H1 (cell line): ENCODE measurements at regions not wholly inside any gene's neighbourhood (a gene's known extent, or its start where the extent isn't known, plus 50 kb on each side); places are given as distances from the start of the nearest gene placed in this dataset.
"Not testable (repeated sequence)": the region's sequence is repeated elsewhere in the genome, so short reads cannot be mapped to it uniquely, and the experiment has no call there.

Experiments used
- CTCF ChIA-PET: fragments of 300-600 bp; sonication (Branson Sonifier 250); formaldehyde crosslinking; loops from one replicate; lab custom pipeline; 2021; ENCODE audit not compliant: partially characterized antibody; lab: Charles Lee
- POLR2A ChIA-PET: fragments of 300-600 bp; sonication (Branson Sonifier 250); formaldehyde crosslinking; loops from one replicate; lab custom pipeline; 2021; ENCODE audit warnings: inconsistent platforms; ENCODE audit not compliant: partially characterized antibody; lab: Charles Lee
- DNase-seq, 2 experiments: peaks; one replicate each; pipeline versions ENCODE4 v3.0.0 to v3.0.0-alpha.2; 2010 to 2022; ENCODE audit warnings: low spot score in 2 of 2, low read depth in 1 of 2, mixed read lengths in 1 of 2
- FAIRE-seq: peaks from 2 replicates; lab custom pipeline; 2011; peaks lifted over from hg19 to GRCh38; lab: Jason Lieb, UNC
- H2AFZ ChIP-seq: 2 replicates; pipeline ENCODE4 v1.8.1; 2012; ENCODE audit warnings: low read length, inconsistent platforms
- H2AK5ac ChIP-seq: 2 replicates; pipeline ENCODE4 v1.6.1; 2013; ENCODE audit warnings: low read depth, low read length
- H2BK120ac ChIP-seq: replicated peaks from 2 replicates; pipeline ENCODE3; 2013; ENCODE audit warnings: low read depth, low read length, inconsistent platforms
- H2BK12ac ChIP-seq: 2 replicates; pipeline ENCODE4 v1.6.1; 2013; ENCODE audit warnings: low read depth, low read length
- H2BK15ac ChIP-seq: 2 replicates; pipeline ENCODE4 v1.6.1; 2013; ENCODE audit warnings: low read length
- H2BK20ac ChIP-seq: 2 replicates; pipeline ENCODE4 v1.6.1; 2013; ENCODE audit warnings: low read length
- H2BK5ac ChIP-seq: 2 replicates; pipeline ENCODE4 v1.6.1; 2013; ENCODE audit warnings: low read depth, low read length
- H3K14ac ChIP-seq: 2 replicates; pipeline ENCODE4 v1.6.1; 2013; ENCODE audit warnings: inconsistent platforms; ENCODE audit not compliant: insufficient read length
- H3K18ac ChIP-seq: 2 replicates; pipeline ENCODE4 v1.6.1; 2013; ENCODE audit warnings: low read length; ENCODE audit errors: extremely low read depth
- H3K23ac ChIP-seq: 2 replicates; pipeline ENCODE4 v1.6.1; 2013; ENCODE audit warnings: inconsistent platforms; ENCODE audit not compliant: insufficient read length
- H3K23me2 ChIP-seq: 2 replicates; pipeline ENCODE4 v1.6.1; 2013; ENCODE audit warnings: low read depth, low read length
- H3K27ac ChIP-seq: 2 replicates; pipeline ENCODE4 v1.6.1; 2011; ENCODE audit warnings: low read depth, low read length, inconsistent platforms
- H3K27me3 ChIP-seq, 4 experiments: replicated peaks in 1 of 4; 1 replicate in 1 of 4; 2 replicates in 3 of 4; pipeline versions ENCODE4 v1.6.1 to v1.8.1; 2011 to 2013; ENCODE audit warnings: low read length in 3 of 4, mild to moderate bottlenecking in 3 of 4, inconsistent platforms in 2 of 4, mixed read lengths in 2 of 4, moderate library complexity in 1 of 4; ENCODE audit not compliant: control insufficient read depth in 3 of 4, insufficient read depth in 3 of 4; ENCODE audit errors: extremely low read depth in 1 of 4
- H3K36me3 ChIP-seq, 4 experiments: 2 replicates each; pipeline versions ENCODE4 v1.6.1 to v1.8.1; 2011 to 2013; ENCODE audit warnings: mild to moderate bottlenecking in 4 of 4, low read length in 3 of 4, moderate library complexity in 2 of 4, control low read depth in 1 of 4, inconsistent platforms in 1 of 4; ENCODE audit not compliant: insufficient read depth in 4 of 4, control insufficient read depth in 2 of 4
- H3K4ac ChIP-seq: replicated peaks from 2 replicates; pipeline ENCODE3; 2013; ENCODE audit warnings: low read length, low read depth, mixed read lengths, inconsistent platforms; ENCODE audit not compliant: insufficient read length
- H3K4me1 ChIP-seq, 4 experiments: replicated peaks in 1 of 4; 1 replicate in 1 of 4; 2 replicates in 3 of 4; pipeline versions ENCODE4 v1.6.1 to v1.8.1; 2011 to 2013; ENCODE audit warnings: low read length in 3 of 4, inconsistent platforms in 2 of 4, mixed read lengths in 1 of 4; ENCODE audit not compliant: insufficient read depth in 4 of 4, control insufficient read depth in 3 of 4
- H3K4me2 ChIP-seq, 2 experiments: 2 replicates each; pipeline versions ENCODE4 v1.6.1 to v1.8.1; 2011 to 2013; ENCODE audit warnings: low read depth in 2 of 2, low read length in 2 of 2, control low read depth in 1 of 2, inconsistent platforms in 1 of 2, mild to moderate bottlenecking in 1 of 2; ENCODE audit not compliant: insufficient read depth in 1 of 2
- H3K4me3 ChIP-seq, 4 experiments: fragments of 200-600, 300-600 bp in 1 of 4; sonication (generic), shearing (Covaris generic), sonication (Bioruptor Twin) in 1 of 4; 2 replicates each; pipeline versions ENCODE4 v1.5.1 to v1.8.1; 2011 to 2016; ENCODE audit warnings: low read length in 4 of 4, low read depth in 3 of 4, control low read depth in 2 of 4, inconsistent platforms in 2 of 4, mild to moderate bottlenecking in 2 of 4, mixed read lengths in 1 of 4, moderate library complexity in 1 of 4; ENCODE audit not compliant: insufficient read depth in 2 of 4; ENCODE audit errors: extremely low read depth in 1 of 4
- H3K56ac ChIP-seq: replicated peaks from 2 replicates; pipeline ENCODE3; 2013; ENCODE audit warnings: low read depth, mild to moderate bottlenecking, mixed read lengths, low read length, inconsistent platforms; ENCODE audit not compliant: insufficient read length
- H3K79me1 ChIP-seq: 2 replicates; pipeline ENCODE4 v1.6.1; 2013; ENCODE audit warnings: low read depth, low read length, control low read depth
- H3K79me2 ChIP-seq, 2 experiments: 2 replicates each; pipeline versions ENCODE4 v1.6.1 to v1.8.1; 2012 to 2013; ENCODE audit warnings: low read length in 2 of 2, mild to moderate bottlenecking in 2 of 2, inconsistent platforms in 1 of 2; ENCODE audit not compliant: insufficient read depth in 2 of 2, control insufficient read depth in 1 of 2
- H3K9ac ChIP-seq, 4 experiments: replicated peaks in 1 of 4; 1 replicate in 1 of 4; 2 replicates in 3 of 4; pipeline versions ENCODE4 v1.6.1 to v1.8.1; 2011 to 2013; ENCODE audit warnings: low read depth in 3 of 4, low read length in 3 of 4, control low read depth in 2 of 4, mild to moderate bottlenecking in 2 of 4, moderate library complexity in 2 of 4, inconsistent platforms in 1 of 4; ENCODE audit errors: extremely low read depth in 1 of 4
- H3K9me3 ChIP-seq, 2 experiments: 2 replicates each; pipeline versions ENCODE4 v1.6.1 to v1.8.1; 2012 to 2013; ENCODE audit warnings: mild to moderate bottlenecking in 2 of 2, moderate library complexity in 2 of 2, control low read depth in 1 of 2, inconsistent platforms in 1 of 2, low read depth in 1 of 2, low read length in 1 of 2, mixed read lengths in 1 of 2; ENCODE audit not compliant: insufficient read depth in 2 of 2
- H4K20me1 ChIP-seq, 2 experiments: replicated peaks in 1 of 2; 2 replicates each; pipeline versions ENCODE3 to v1.8.1; 2011 to 2013; ENCODE audit warnings: inconsistent platforms in 2 of 2, low read length in 2 of 2, mild to moderate bottlenecking in 1 of 2; ENCODE audit not compliant: insufficient read depth in 2 of 2, control insufficient read depth in 1 of 2
- H4K5ac ChIP-seq: 2 replicates; pipeline ENCODE4 v1.6.1; 2013; ENCODE audit warnings: low read length, low read depth, mixed read lengths, inconsistent platforms; ENCODE audit not compliant: insufficient read length
- H4K8ac ChIP-seq: 2 replicates; pipeline ENCODE4 v1.8.0; 2013; ENCODE audit warnings: mild to moderate bottlenecking, moderate library complexity, low read length, inconsistent platforms; ENCODE audit not compliant: insufficient read depth; ENCODE audit errors: extremely low read depth
- H4K91ac ChIP-seq: replicated peaks from 2 replicates; pipeline ENCODE3; 2013; ENCODE audit warnings: low read length, mixed read lengths, inconsistent platforms; ENCODE audit not compliant: insufficient read length
- CEBPB ChIP-seq: IDR thresholded peaks from 2 replicates; pipeline ENCODE4 v1.6.1; 2012; ENCODE audit warnings: low read depth, low read length
- WGBS, 2 experiments: shearing (Covaris generic) in 1 of 2; methylation state at CpG; one replicate each; pipeline versions ENCODE4 v1.1.6 to v1.1.7; 2013 to 2015; ENCODE audit warnings: low lambda C conversion rate in 2 of 2, mixed read lengths in 2 of 2, inconsistent platforms in 1 of 2, low coverage in 1 of 2, missing lambda C conversion rate in 1 of 2; ENCODE audit not compliant: insufficient replicate concordance in 2 of 2, insufficient coverage in 1 of 2, insufficient read length in 1 of 2; ENCODE audit errors: extremely low coverage in 1 of 2, missing lambda C conversion rate in 1 of 2; 5-methylcytosine and 5-hydroxymethylcytosine counted together

DNA sequence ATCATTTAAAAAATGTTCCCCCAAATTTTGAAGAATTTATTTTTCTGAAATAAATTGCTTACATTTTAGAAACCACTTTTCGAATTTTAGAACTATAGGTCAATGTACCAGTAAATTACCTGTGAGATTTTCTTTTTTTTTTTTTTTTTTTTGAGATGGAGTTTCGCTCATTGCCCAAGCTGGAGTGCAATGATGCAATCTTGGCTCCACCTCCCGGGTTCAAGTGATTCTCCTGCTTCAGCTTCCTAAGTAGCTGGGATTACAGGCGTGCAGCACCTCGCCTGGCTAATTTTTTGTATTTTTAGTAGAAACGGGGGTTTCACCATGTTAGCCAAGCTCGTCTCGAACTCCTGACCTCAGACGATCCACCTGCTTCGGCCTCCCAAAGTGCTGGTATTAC is 295.1 kb upstream of the ID2 start:
- WGBS, 2 experiments, result 82% methylated on average over 10 of the region's 10 CpGs; no CpG with 5 or more reads in 1 of the 2 experiments
- H3K23ac ChIP-seq, H3K56ac ChIP-seq, DNase-seq, H4K5ac ChIP-seq, H3K27me3 ChIP-seq, H3K27ac ChIP-seq, H4K8ac ChIP-seq, H3K4me2 ChIP-seq, H2BK12ac ChIP-seq, H3K9ac ChIP-seq, H3K23me2 ChIP-seq, H2BK15ac ChIP-seq, H3K4ac ChIP-seq, H4K91ac ChIP-seq, H3K4me1 ChIP-seq, H3K18ac ChIP-seq, H2AFZ ChIP-seq, H3K4me3 ChIP-seq, H3K79me2 ChIP-seq, H2BK120ac ChIP-seq, H2AK5ac ChIP-seq, H2BK5ac ChIP-seq, H4K20me1 ChIP-seq, H3K9me3 ChIP-seq, H3K79me1 ChIP-seq, H3K14ac ChIP-seq, FAIRE-seq, H2BK20ac ChIP-seq, H3K36me3 ChIP-seq: not testable (repeated sequence)
- TF ChIP-seq CEBPB, result peak; percentile 50; the same call in 1 of the 2 replicates
- ChIA-PET POLR2A (interaction anchor here (0.7 to 1.1 kb wide), 2 partner anchors 11 to 508 kb away, joined by 3 read pairs; no protein-coding TSS in a partner anchor), CTCF (interaction anchor here (0.7 kb wide), 1 partner anchor 127 kb away, joined by 3 read pairs; no protein-coding TSS in a partner anchor)
